ENCODE measurements at regions not wholly inside any gene's neighbourhood (a gene's known extent, or its start where the extent isn't known, plus 50 kb on each side); places are given as distances from the start of the nearest gene placed in this dataset.
A peak's percentile ranks its signal among the peaks of the same experiment; 100 is the strongest.
"Not testable (repeated sequence)": the region's sequence is repeated elsewhere in the genome, so short reads cannot be mapped to it uniquely, and the experiment has no call there.

GRCh38 chr2:39851651-39852110 is 72.6 kb upstream of the THUMPD2 start:
- no peak overlapping the region for H3K27ac Mint-ChIP-seq
- no peaks in the 10 kb centered on the region for H3K36me3 Mint-ChIP-seq
- POLR2A ChIA-PET, result no interaction called here
- H3K4me3 Mint-ChIP-seq, result no peak overlapping the region
- DNase-seq, result peak in 1 of 10 donors; percentile 1
- no peaks in the 10 kb centered on the region for H3K9me3 Mint-ChIP-seq
- peaks cover 2 to 20% (median 9%) of the 10 kb centered on the region in 4 donors for H3K4me1 Mint-ChIP-seq
- no peak for ATAC-seq
- H3K27me3 Mint-ChIP-seq, result peaks cover 7 to 12% (median 8%) of the 10 kb centered on the region in 5 donors

GRCh38 chr2:39851251-39851650 is 72.2 kb upstream of the THUMPD2 start:
- Mint-ChIP-seq H3K27me3 (peaks cover 7 to 8% (median 8%) of the 10 kb centered on the region in 5 donors), H3K4me3 (no peak overlapping the region)

GRCh38 chr2:39849982-39850526 is 71.0 kb upstream of the THUMPD2 start:
- POLR2A ChIA-PET, result no interaction called here
- Mint-ChIP-seq H3K4me1 (peaks cover 2 to 20% (median 9%) of the 10 kb centered on the region in 4 donors), H3K4me3 (no peak overlapping the region), H3K9me3 (no peaks in the 10 kb centered on the region), H3K27me3 (peaks cover under 1 to 8% (median 6%) of the 10 kb centered on the region in 5 donors), H3K27ac (no peak overlapping the region), H3K36me3 (no peaks in the 10 kb centered on the region)
- ATAC-seq (no peak), DNase-seq (no peak)

More at GRCh38 chr2:39851251-39851650, 72.2 kb upstream of the THUMPD2 start:
- POLR2A ChIA-PET, result no interaction called here
- H3K4me1 Mint-ChIP-seq, result peaks cover 2 to 20% (median 9%) of the 10 kb centered on the region in 4 donors
- H3K27ac Mint-ChIP-seq, result no peak overlapping the region
- DNase-seq (no peak), ATAC-seq (no peak)
- H3K9me3 Mint-ChIP-seq, result no peaks in the 10 kb centered on the region
- H3K36me3 Mint-ChIP-seq, result no peaks in the 10 kb centered on the region

- POLR2A ChIA-PET, result no interaction called here
Observed at GRCh38 chr2:39849064-39849463, 70.0 kb upstream of the THUMPD2 start.

GRCh38 chr2:39845460-39846146 is 66.5 kb upstream of the THUMPD2 start:
- H3K27ac Mint-ChIP-seq, result no peak overlapping the region
- no peaks in the 10 kb centered on the region for H3K36me3 Mint-ChIP-seq
- POLR2A ChIA-PET, result no interaction called here
- peaks cover 1 to 8% (median 4%) of the 10 kb centered on the region in 5 donors for H3K27me3 Mint-ChIP-seq
- ATAC-seq (no peak), DNase-seq (no peak)
- H3K9me3 Mint-ChIP-seq, result no peaks in the 10 kb centered on the region
- peaks cover 0 to 2% (median 0%) of the 10 kb centered on the region in 4 donors for H3K4me1 Mint-ChIP-seq
- no peak overlapping the region for H3K4me3 Mint-ChIP-seq

More at GRCh38 chr2:39849064-39849463, 70.0 kb upstream of the THUMPD2 start:
- no peak overlapping the region for H3K4me3 Mint-ChIP-seq
- DNase-seq, result no peak
- H3K9me3 Mint-ChIP-seq, result no peaks in the 10 kb centered on the region
- H3K36me3 Mint-ChIP-seq, result no peaks in the 10 kb centered on the region
- no peak for ATAC-seq
- peaks cover 1 to 8% (median 4%) of the 10 kb centered on the region in 5 donors for H3K27me3 Mint-ChIP-seq
- H3K27ac Mint-ChIP-seq, result no peak overlapping the region
- peaks cover 2 to 16% (median 9%) of the 10 kb centered on the region in 4 donors for H3K4me1 Mint-ChIP-seq

GRCh38 chr2:39839261-39839848 is 60.3 kb upstream of the THUMPD2 start:
- Mint-ChIP-seq H3K27ac (peak overlapping the region in 1 of 10 donors; percentile 37), H3K4me3 (no peak overlapping the region), H3K4me1 (no peaks in the 10 kb centered on the region), H3K9me3 (peaks cover 4 to 42% (median 17%) of the 10 kb centered on the region in 9 donors), H3K36me3 (peaks cover 0 to 25% (median 3%) of the 10 kb centered on the region in 3 donors), H3K27me3 (peaks cover 0 to 12% (median 5%) of the 10 kb centered on the region in 5 donors)
- ATAC-seq (no peak), DNase-seq (no peak)
- POLR2A ChIA-PET, result no interaction called here

GRCh38 chr2:39838589-39838988 is 59.5 kb upstream of the THUMPD2 start:
- Mint-ChIP-seq H3K27me3 (peaks cover 0 to 12% (median 5%) of the 10 kb centered on the region in 5 donors), H3K4me3 (no peak overlapping the region), H3K4me1 (no peaks in the 10 kb centered on the region), H3K9me3 (peaks cover 4 to 42% (median 17%) of the 10 kb centered on the region in 9 donors), H3K27ac (no peak overlapping the region), H3K36me3 (peaks cover 0 to 25% (median 3%) of the 10 kb centered on the region in 3 donors)
- ATAC-seq (no peak), DNase-seq (no peak)
- POLR2A ChIA-PET, result no interaction called here

- Mint-ChIP-seq H3K4me1 (no peaks in the 10 kb centered on the region), H3K36me3 (peaks cover 0 to 25% (median 3%) of the 10 kb centered on the region in 3 donors), H3K27me3 (peaks cover 0 to 12% (median 5%) of the 10 kb centered on the region in 5 donors), H3K4me3 (no peak overlapping the region), H3K27ac (no peak overlapping the region), H3K9me3 (peaks cover 4 to 42% (median 17%) of the 10 kb centered on the region in 9 donors)
- ATAC-seq (no peak), DNase-seq (no peak)
- POLR2A ChIA-PET, result no interaction called here
Observed at GRCh38 chr2:39837856-39838453, 58.9 kb upstream of the THUMPD2 start.

- POLR2A ChIA-PET, result no interaction called here
- Mint-ChIP-seq H3K9me3 (peaks cover 4 to 42% (median 17%) of the 10 kb centered on the region in 9 donors), H3K27me3 (peaks cover 0 to 13% (median 5%) of the 10 kb centered on the region in 5 donors), H3K36me3 (peaks cover 0 to 25% (median 3%) of the 10 kb centered on the region in 3 donors), H3K27ac (no peak overlapping the region), H3K4me1 (no peaks in the 10 kb centered on the region), H3K4me3 (no peak overlapping the region)
- ATAC-seq (no peak), DNase-seq (no peak)
Observed at GRCh38 chr2:39836638-39837037, 57.6 kb upstream of the THUMPD2 start.

- no peaks in the 10 kb centered on the region for H3K4me1 Mint-ChIP-seq
- H3K27ac Mint-ChIP-seq, result no peak overlapping the region
- peaks cover 4 to 37% (median 20%) of the 10 kb centered on the region in 9 donors for H3K9me3 Mint-ChIP-seq
- DNase-seq (no peak), ATAC-seq (no peak)
- H3K4me3 Mint-ChIP-seq, result no peak overlapping the region
- peaks cover 0 to 25% (median 3%) of the 10 kb centered on the region in 3 donors for H3K36me3 Mint-ChIP-seq
- H3K27me3 Mint-ChIP-seq, result peaks cover 2 to 24% (median 11%) of the 10 kb centered on the region in 5 donors
- POLR2A ChIA-PET, result no interaction called here
Observed at GRCh38 chr2:39834426-39834825, 55.4 kb upstream of the THUMPD2 start.

- DNase-seq, ATAC-seq, H3K36me3 Mint-ChIP-seq, H3K4me1 Mint-ChIP-seq, POLR2A ChIA-PET, H3K4me3 Mint-ChIP-seq, H3K27ac Mint-ChIP-seq: not testable (repeated sequence)
- peaks cover 2 to 15% (median 6%) of the 10 kb centered on the region in 9 donors for H3K9me3 Mint-ChIP-seq
- peaks cover 2 to 30% (median 17%) of the 10 kb centered on the region in 5 donors for H3K27me3 Mint-ChIP-seq
Observed at GRCh38 chr2:39830610-39831009, 51.6 kb upstream of the THUMPD2 start.

All from naive thymus-derived CD8-positive, alpha-beta T cell (primary cell).